ENCODE measurements at regions not wholly inside any gene's neighbourhood (a gene's known extent, or its start where the extent isn't known, plus 50 kb on each side); places are given as distances from the start of the nearest gene placed in this dataset.

DNA sequence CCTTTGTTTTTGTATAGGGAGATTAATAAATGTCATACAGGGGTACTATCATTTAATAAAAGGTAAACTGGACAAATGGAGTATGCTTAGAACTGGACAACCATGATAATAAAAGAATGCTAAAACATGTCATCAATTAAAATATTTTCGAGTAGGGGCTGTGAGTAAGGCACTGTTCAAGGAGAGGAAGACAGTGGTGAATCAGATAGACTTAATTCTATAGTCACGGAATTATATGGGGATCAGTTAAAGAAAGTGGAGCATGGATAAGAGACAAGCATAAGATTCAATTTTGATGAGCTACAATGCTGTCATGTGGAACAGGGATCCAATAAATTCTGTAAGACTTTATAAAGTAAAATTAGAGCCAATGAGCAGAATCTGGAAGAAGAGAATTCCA lies 104.5 kb downstream of the HMHB1 start:
- H3K27me3 ChIP-seq = no peaks in the 10 kb centered on the region
- no peaks in the 10 kb centered on the region for H3K36me3 ChIP-seq
- no peak for TF ChIP-seq POLR2A (IDR thresholded peaks at IDR 0.05)
- TF ChIP-seq POLR2AphosphoS5 (IDR thresholded peaks at IDR 0.05) = no peak
- TF ChIP-seq CTCF (IDR thresholded peaks at IDR 0.05) = no peak
- TF ChIP-seq EP300 (IDR thresholded peaks at IDR 0.05; ENCODE audit: low read depth) = no peak

GRCh38 chr5:143918961-143919360 lies 107.0 kb downstream of the HMHB1 start:
- Histone ChIP-seq H3K27ac (no peak overlapping the region), H3K27me3 (no peaks in the 10 kb centered on the region), H3K9me3 (no peaks in the 10 kb centered on the region), H3K36me3 (no peaks in the 10 kb centered on the region), H3K4me3 (no peak overlapping the region), H3K4me1 (peaks cover 0 to 11% (median 3%) of the 10 kb centered on the region in 4 donors)
- TF ChIP-seq EP300 (IDR thresholded peaks at IDR 0.05; ENCODE audit: low read depth) = no peak
- no peak for TF ChIP-seq POLR2A (IDR thresholded peaks at IDR 0.05)
- 78 to 88% methylated on average over 1 of the region's 1 CpG for WGBS, 2 donors (ENCODE audit: low coverage in 1 of 2)
- in situ Hi-C loops (cut with MboI; ENCODE audit: low pct_ligation_motif_present in 1 of 4, low pct_unique_long_range_greater_than_20kb in 1 of 4, low sequenced_read_pairs in 3 of 4) (no loop called here), intact Hi-C loops (cut with DNase I; ENCODE audit: low total_unique reads) (no loop called here)
- no peak for DNase-seq

More for the DNA sequence above, 104.5 kb downstream of the HMHB1 start:
- DNase-seq = no peak
- intact Hi-C loops (cut with DNase I; ENCODE audit: low total_unique reads) = no loop called here
- H3K4me1 ChIP-seq = no peaks in the 10 kb centered on the region
- no peak overlapping the region for H3K4me3 ChIP-seq
- 67 to 83% methylated on average over 2 of the region's 2 CpGs for WGBS, 2 donors (ENCODE audit: low coverage in 1 of 2)
- no peaks in the 10 kb centered on the region for H3K9me3 ChIP-seq
- in situ Hi-C loops (cut with MboI; ENCODE audit: low pct_ligation_motif_present in 1 of 4, low pct_unique_long_range_greater_than_20kb in 1 of 4, low sequenced_read_pairs in 3 of 4) = no loop called here
- no peak overlapping the region for H3K27ac ChIP-seq

DNA sequence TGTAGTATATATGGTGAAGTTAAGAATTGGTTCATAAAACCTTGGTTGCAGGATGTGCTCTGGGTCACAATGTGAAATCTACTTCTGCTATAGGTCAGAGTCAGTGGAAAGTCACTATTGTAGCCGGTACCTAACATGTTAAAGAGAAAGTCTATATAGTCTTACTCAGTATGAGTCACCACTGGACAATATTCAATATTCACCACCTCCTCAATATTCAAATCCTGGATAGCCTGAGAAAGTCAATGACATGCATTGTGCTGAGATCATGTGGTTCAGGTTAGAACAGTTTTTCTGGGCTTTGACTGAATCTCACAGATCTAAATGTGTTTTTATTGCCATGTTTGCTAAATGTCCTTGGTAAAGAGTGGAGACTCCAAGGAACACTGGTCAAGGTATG lies 108.8 kb downstream of the HMHB1 start:
- Histone ChIP-seq H3K27ac (no peak overlapping the region), H3K36me3 (no peaks in the 10 kb centered on the region), H3K9me3 (no peaks in the 10 kb centered on the region), H3K4me3 (no peak overlapping the region), H3K27me3 (no peaks in the 10 kb centered on the region), H3K4me1 (peaks cover 0 to 17% (median 6%) of the 10 kb centered on the region in 4 donors)
- in situ Hi-C loops (cut with MboI; ENCODE audit: low pct_ligation_motif_present in 1 of 4, low pct_unique_long_range_greater_than_20kb in 1 of 4, low sequenced_read_pairs in 3 of 4) (no loop called here), intact Hi-C loops (cut with DNase I; ENCODE audit: low total_unique reads) (no loop called here)
- TF ChIP-seq EP300 (IDR thresholded peaks at IDR 0.05; ENCODE audit: low read depth) = no peak
- no peak for TF ChIP-seq CTCF (IDR thresholded peaks at IDR 0.05)
- no peak for DNase-seq
- WGBS, 2 donors (ENCODE audit: low coverage in 1 of 2) = 60 to 93% methylated on average over 1 of the region's 1 CpG

GRCh38 chr5:143921525-143922311 lies 109.8 kb downstream of the HMHB1 start:
- Histone ChIP-seq H3K4me3 (no peak overlapping the region), H3K4me1 (peaks cover 0 to 17% (median 6%) of the 10 kb centered on the region in 4 donors), H3K9me3 (no peaks in the 10 kb centered on the region), H3K27ac (no peak overlapping the region), H3K36me3 (no peaks in the 10 kb centered on the region), H3K27me3 (no peaks in the 10 kb centered on the region)
- intact Hi-C loops (cut with DNase I; ENCODE audit: low total_unique reads) (no loop called here), in situ Hi-C loops (cut with MboI; ENCODE audit: low pct_ligation_motif_present in 1 of 4, low pct_unique_long_range_greater_than_20kb in 1 of 4, low sequenced_read_pairs in 3 of 4) (no loop called here)
- DNase-seq = no peak
- WGBS, 2 donors (ENCODE audit: low coverage in 1 of 2) = 63 to 73% methylated on average over 1 of the region's 1 CpG
- TF ChIP-seq POLR2AphosphoS5 (IDR thresholded peaks at IDR 0.05) (no peak), EP300 (IDR thresholded peaks at IDR 0.05; ENCODE audit: low read depth) (no peak), CTCF (IDR thresholded peaks at IDR 0.05) (no peak), POLR2A (IDR thresholded peaks at IDR 0.05) (no peak)

DNA sequence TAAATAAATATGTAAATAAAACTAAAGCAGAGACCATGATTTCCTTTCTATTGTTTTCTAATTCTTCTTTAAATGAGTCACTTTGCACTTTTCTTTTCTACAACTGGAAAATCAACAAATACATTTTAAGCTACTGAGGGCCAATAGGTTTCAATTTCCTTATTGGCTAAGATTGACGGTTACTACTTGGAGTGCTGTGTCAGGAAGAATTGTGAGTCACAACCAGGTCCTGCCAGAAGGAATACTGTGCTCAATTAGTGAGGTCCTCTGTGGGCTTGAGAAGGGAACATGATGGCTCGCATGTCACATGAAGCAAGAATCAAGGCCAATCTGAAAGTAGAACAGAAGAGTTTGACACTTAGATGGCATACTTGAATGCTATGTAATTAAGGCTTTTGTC lies 110.8 kb downstream of the HMHB1 start:
- intact Hi-C loops (cut with DNase I; ENCODE audit: low total_unique reads) (no loop called here), in situ Hi-C loops (cut with MboI; ENCODE audit: low pct_ligation_motif_present in 1 of 4, low pct_unique_long_range_greater_than_20kb in 1 of 4, low sequenced_read_pairs in 3 of 4) (no loop called here)
- WGBS, 2 donors (ENCODE audit: low coverage in 1 of 2) = 58 to 82% methylated on average over 2 of the region's 2 CpGs
- H3K27ac ChIP-seq = no peak overlapping the region
- no peak for DNase-seq
- H3K4me3 ChIP-seq = no peak overlapping the region
- peaks cover 0 to 17% (median 6%) of the 10 kb centered on the region in 4 donors for H3K4me1 ChIP-seq
- H3K27me3 ChIP-seq = no peaks in the 10 kb centered on the region
- no peak for TF ChIP-seq CTCF (IDR thresholded peaks at IDR 0.05)
- TF ChIP-seq EP300 (IDR thresholded peaks at IDR 0.05; ENCODE audit: low read depth) = no peak
- no peak for TF ChIP-seq POLR2AphosphoS5 (IDR thresholded peaks at IDR 0.05)
- no peak for TF ChIP-seq POLR2A (IDR thresholded peaks at IDR 0.05)
- no peaks in the 10 kb centered on the region for H3K9me3 ChIP-seq
- H3K36me3 ChIP-seq = no peaks in the 10 kb centered on the region
